HT-29 (cell line): ENCODE measurements at regions not wholly inside any gene's neighbourhood (a gene's known extent, or its start where the extent isn't known, plus 50 kb on each side); places are given as distances from the start of the nearest gene placed in this dataset.
"Not testable (repeated sequence)": the region's sequence is repeated elsewhere in the genome, so short reads cannot be mapped to it uniquely, and the experiment has no call there.

Source experiments
- DNase-seq: peaks from one replicate; pipeline ENCODE4 v3.0.0-alpha.2; 2015; ENCODE audit warnings: low spot score

DNA sequence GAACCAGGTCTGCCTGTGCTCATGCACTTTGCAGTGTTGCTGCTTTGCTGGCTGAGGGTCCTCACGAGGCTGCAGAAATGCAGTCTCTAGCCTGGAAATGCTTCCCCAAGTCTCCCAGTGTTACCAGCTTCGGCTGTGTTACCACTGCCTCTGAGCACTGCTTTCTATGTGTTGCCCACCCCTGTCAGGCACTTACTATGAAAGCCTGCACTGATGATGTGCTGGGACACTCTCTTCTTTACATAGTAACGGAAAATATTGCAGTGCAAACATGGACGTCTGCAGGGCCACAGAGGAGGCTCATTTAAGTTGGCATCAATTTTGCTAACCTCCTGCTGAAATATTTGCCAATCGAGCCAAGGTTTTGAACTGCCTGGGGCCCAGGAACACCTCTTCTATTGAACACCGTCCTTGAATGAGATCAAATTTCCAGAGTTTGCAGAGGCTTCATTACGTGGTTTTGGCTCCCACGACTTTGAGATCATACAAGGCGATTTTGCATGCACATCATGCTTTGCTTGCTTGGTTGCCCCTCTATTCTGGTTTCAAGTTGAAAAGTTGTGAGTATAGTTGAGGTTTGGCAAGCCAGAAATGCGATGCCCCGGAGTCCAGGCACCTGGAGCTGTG lies 404.7 kb upstream of the PODXL start:
- DNase-seq, result no peak

DNA sequence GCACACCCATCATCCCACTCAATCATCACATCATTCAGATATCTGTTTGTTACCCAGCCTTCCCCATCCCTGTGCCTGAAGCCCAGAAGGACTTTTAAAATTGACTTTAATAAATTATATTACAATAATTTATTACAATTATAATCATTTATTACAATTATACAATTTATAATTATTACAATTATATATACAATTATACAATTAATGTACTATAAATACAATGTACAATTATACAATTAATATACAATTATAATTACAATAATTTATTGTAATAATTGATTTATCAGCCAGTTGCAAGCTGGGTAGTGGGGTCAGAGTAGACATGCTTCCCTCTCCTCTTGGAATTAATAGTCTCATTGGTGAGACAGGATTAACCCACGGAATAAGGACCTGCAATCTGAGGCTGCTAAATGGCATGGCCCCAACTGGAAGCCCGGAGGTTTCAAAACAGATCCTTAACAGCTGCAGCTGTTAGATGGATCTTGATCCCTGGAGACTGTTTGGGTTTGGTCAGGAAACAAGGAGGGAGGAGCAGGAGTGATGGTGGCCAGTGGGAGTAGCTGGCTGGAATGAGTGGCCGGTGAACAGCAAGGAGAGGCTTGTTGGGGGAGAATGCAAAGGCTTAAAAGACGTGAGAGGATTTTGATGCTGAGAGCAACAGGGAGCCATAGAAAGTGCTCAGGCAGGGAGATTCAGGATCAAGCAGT lies 402.8 kb upstream of the PODXL start:
- no peak for DNase-seq

DNA sequence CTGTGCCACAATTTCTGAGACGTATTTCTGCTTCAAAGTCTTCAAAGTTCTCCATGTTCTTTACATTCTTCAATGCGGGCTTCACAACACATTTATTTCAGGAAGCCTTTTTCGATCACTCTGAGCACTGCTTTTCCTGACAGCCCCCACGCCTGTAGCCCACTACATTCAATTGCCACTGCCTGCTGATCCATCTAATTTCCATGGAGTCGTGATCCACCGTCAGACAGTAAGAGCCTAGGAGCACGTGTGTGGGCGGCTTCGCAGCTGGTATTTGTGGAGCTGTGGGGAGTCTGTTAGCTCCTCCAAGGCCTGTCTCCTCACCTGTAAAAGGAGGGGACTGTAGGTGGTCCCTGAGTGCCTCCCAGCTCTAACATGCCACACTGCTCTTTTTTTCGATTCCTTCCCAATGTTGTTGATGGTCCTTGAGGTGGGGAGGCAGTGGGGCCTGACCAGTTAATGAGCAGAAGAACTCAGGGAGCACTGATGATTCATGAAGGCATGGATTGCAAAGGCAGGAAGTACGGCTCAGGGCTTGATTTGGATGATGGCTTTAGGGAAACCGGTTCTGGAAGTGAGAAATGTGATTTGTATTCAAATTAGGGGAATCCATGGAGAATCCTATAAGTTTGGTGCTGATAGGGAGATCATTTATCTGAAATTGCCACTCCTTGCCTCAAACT lies 401.1 kb upstream of the PODXL start:
- DNase-seq, result no peak

DNA sequence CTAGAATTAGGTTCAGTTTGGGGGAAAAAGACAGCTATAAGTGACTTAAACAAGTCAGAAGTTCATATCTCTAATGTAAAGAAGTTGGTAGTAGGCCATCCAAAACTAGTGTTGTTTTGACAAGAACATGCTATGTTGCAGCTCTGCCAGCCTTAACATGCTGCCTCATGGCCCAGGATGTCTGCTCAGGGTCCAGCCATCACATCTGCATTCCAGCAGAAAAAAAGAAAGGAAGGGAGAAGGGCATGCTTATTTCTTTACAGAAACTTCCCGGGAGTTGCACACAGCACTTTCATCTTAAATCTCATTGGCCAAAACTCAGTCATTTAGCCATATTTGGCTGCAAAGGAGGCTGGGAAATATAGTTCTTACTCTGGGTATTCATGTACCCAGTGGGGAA lies 400.4 kb upstream of the PODXL start:
- no peak for DNase-seq

DNA sequence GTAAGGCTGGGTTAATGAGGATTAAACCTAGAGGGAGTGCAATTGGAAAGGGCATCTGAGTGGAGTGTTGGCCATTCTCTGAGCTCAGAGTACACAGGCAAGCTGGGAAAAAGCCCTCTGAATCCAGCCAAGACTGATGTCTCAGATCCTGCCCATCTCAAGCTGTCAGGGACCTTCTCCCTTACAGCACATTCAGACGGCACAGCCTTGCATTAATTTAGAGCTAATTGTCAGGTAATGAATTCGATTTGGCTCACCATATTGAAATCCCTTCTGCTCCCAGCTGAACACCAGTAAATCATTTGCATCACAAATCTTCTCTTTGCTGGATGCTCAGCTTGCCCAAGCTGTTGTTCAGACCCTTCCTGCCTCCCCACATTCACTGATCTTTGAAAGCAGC lies 399.3 kb upstream of the PODXL start:
- DNase-seq, result no peak

DNA sequence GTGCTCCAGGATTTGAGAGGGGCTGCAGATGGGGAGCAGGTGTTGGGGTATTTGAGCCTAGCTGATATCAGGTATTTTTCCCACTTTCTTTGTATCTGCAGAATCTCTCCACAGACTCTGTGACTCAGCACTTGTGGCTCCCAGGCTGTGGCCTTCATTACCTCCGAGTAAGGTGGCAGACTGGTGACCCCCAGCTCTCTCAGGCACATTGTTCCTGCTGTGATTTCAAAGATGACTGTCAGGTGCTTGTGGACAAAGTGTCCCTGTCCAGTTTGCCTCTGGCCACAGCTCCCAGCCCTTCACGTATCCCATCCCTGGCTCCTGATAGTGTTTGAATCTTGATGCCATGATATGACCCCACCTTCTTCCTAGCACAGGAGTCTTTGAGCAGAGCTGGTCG lies 396.8 kb upstream of the PODXL start:
- no peak for DNase-seq

DNA sequence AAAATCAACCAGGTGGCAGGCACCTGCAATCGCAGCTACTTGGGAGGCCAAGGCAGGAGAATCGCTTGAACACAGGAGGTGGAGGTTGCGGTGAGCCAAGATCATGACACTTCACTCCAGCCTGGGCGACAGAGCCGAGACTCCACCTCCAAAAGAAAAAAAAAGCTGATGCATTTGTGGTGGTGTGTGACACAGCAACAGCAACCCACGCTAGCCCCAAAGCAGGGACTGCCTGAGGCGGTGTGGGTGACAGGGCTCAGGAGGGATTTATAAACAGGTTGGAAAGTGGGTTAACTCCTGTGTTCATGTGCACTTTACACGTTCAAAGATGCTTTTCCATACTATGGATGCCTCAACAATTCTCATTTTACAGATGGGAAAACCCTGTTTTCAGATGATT lies 395.9 kb upstream of the PODXL start:
- no peak for DNase-seq

DNA sequence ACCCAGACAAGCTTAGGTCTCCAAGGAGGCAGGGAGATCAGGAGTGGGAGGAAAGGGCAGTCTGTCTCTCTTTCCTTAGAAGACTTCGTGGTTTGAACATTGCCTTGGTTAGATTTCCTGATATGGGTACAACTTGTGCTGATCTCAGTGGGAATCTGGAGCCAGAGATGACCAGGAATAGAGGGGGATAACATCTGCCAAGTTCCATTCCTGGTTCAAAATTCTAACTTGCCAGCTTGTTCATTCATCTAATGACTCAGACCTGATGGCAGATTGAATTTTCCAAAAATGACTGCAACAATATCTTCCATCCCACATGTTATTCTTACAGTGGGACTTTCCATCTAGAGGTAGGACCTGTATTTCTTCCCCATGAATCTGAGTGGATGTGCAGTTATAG lies 394.3 kb upstream of the PODXL start:
- no peak for DNase-seq

DNA sequence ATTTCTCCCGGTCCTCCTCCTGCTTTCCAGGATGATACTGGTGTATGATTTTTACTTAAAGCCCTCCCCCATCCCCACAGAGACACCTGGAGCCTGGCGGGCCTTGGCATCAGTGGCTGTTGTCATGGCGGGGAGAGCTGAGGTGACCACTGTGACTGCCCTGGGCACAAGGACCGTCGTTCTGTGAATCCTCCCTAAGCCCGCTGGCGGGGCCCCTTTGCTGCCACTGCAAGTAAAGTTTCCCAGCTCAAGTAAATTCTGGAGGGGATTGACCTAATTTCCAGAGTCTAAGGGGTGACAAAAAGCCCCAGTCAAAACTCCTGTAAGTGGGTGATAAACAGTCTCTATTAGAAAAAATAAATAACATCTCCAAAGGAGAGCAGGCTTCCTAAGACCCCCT lies 393.2 kb upstream of the PODXL start:
- DNase-seq, result no peak

DNA sequence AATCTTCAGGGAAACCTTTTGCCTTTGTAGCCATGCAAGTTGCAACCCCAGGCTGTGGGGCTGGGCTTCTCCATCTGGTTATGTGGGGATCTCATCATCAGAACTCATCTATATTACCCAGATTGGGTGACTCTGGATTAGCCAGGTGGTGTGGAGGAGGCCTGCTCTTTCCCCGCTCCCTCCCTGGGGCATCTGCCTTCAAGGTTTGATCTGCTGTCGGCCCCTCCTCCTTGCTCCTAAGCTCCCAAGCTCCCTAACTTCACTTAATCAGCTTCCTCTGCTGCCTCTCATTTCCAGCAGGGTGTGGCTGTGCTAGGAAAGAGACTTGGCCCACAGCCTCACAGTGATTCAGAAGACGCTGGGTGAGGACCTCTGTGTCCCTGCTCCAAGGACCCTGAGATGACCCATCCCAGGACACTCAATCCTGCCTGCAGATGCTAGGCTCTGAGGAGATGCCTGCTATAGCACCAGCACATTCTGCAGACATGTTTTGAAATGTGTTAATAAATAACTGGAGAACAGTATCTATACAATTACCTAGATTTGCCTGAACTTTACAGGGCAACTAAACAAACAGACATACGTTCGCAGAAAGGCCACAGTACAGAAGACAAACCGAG lies 392.1 kb upstream of the PODXL start:
- DNase-seq, result no peak

DNA sequence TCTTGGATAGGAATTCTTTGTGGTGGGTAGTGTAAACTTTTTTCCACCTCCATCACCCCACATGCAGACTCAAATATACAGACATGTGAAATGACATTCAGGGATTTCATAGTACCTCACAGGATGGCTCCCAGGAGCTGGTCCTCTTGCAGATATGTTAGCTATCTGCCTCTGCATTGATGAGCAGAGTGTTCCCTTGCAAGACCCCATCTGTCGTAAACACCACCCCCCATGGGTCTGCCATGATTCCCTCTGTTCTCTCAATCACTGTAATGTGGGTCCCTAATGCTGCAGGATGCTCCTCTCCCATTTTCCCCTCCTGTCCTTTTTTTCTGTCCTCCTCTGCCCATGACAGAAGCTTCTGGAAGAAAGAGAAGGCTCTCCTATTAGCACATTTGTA lies 391.2 kb upstream of the PODXL start:
- DNase-seq, result no peak

DNA sequence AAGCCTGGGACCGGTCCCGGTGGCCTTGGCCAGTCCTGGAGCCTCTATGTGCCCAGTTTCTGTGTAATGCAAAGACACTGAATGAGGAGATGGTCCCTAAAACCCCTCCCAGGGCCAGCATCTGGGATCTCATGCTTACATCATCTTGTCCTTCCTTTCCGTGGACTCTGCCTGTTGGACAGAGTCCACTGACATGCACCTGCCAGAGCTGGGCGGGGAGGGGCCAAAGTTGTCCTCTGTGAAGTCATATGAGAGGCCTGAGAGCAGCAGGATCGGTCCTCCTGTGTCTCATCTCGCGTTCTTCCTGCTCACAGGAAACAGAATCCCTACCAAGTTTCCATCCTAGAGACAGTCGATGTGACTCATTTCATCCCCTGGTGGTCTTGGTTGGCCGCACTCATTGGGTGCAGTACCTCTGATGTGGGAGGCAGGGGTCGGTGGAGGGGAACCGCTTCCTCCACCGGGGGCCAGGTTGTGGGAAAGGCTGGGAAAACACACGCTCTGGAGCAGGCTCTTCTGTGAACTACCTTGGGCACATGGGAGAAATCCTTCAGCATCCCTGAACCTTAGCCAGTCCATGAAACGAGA lies 389.6 kb upstream of the PODXL start:
- DNase-seq, result no peak

DNA sequence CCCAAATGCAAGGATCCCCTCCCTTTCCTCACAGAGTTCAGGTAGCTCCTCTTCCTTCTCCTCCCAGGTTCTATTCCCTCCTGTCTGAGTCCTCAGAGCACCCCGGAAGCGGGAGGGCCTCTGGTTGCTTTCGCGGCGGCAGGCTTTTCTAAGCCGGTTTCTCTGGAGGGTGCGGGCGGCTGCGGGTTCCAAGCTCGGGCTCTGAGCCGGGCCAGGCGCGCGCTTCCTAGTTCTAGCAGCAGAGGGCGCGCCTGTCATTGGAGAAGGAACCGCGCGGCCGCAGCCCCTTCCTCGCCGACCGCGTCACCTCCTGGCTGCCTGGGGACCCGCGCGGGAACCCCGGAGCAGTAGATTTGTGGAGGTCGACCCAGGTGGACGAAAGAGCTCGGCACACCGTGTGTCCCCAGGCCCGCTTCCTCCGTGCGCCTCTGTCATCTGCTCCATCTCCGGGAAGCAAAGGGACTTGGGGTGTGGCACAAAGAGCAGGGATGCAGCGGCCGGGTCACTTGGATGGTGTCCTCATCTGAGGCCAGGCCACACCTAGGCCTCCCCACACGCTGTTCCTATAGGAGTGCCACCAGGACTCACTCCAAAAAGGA lies 389.0 kb upstream of the PODXL start:
- peak; percentile 62 for DNase-seq

DNA sequence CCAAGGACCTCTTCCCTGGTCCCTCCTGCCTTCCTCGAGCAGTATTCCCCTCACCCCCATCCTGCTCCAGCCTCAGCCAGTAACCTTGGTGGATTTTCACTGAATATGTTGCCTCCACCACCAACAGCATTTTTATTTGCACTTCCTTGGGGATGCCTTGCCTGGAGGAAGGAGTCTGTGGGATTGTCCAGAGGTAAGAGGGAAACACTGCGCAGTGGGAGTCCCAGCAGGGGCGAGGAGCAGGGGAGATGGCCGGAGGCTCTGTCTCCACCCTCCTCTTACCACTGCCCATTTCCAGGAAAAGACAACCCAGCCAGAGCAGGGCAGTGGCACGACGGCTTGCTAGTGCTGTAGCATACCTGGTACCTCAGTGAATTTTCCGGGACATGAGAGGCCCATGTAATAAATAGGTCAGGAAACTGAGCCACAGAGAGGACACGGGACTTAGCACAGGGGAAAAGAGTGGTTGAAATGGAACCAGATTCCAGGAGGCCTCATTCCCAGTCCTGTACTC lies 388.2 kb upstream of the PODXL start:
- DNase-seq, result no peak

DNA sequence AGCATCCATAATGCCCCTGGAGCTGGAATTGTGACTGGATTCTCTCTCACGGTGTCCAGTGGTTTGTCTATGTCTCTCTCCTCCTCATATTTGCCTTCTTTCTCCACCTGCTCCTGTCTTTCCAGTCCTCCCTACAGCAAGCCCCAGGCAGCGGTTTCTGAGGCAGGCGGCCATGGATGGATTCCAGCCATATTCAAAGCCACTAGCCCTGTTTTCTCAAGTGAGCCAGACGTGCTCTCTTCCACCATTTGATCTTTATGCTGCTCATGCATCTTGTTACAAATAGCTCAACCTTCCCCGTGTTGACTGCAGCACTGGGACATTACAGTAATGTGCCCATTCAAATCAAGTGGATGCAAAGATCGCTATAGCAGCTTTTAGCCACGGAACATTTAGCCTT lies 387.2 kb upstream of the PODXL start:
- no peak for DNase-seq

DNA sequence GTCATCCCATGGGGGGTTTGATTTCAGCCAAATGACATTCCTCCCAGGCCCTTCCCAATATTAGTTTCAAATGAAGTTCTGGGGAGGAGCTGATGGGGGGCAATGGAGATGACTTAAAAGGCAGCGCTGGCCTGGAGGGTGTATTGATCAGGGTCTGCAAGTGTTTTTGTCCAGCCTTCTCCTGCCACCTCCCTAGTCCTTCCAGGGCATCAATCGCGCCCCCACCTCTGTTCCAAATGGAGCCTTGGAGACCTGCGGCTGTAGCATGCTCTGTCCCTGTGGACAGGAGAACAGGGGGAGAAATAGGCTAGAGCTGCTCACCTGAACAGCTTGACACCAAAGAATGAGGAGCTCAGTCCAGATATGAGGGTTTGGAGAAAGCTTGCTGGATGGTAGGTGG lies 386.8 kb upstream of the PODXL start:
- no peak for DNase-seq

DNA sequence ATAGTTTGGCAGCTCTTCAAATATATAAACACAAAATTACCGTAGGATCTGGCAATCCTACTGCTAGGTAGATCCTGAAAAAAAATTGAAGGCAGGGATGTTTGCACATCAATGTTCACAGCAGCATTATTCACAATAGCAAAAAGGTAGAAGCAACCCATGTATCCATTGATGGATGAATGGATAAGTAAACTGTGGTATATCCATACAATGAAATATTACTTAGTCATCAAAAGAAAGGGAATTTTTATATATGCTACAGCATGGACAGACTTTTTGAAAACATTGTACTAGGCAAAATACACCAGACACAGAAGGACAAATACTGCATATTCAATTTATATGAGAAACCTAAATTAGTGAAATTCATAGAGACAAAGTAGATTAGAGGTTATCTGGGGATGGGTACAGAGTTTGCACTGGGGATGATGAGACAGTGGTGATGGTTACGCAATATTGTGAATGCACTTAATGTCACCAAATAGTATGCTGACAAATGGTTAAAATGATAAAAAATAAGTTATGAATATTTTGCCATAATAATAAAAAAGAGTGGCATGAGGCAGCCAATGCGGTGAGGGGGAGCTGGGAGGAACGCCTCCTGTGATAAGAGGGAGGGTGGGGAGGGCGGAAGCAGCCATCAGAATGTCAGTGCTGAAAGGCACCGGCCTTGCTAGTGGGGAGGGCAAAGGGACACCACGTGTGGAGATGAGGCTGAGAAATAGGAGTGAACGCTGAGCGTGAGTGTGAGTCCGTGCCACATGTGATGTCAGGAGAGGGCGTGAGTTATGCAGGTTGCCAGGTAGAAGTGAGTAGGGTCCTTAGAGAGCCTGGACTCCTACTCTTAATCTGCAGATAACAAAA lies 386.1 kb upstream of the PODXL start:
- DNase-seq, result no peak

DNA sequence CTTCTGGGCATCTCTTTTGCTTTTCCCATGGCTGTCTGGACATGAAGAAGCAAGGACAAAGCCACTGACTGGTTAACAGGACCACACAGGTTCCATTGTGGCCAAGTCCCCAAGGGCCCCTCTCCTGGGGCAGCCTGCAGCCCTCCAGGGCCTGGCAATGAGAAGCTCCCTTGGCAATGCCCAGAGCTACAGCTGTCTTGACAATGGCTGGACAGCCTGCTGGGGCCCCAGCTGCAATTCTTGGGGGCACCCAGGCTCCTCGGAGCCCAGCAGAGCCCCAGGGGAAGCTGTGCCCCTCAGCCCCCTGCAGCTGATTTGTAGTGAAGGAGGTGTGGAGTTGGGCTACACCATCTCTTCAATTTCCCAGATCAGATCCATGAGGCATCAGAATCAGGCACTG lies 384.9 kb upstream of the PODXL start:
- DNase-seq, result no peak

DNA sequence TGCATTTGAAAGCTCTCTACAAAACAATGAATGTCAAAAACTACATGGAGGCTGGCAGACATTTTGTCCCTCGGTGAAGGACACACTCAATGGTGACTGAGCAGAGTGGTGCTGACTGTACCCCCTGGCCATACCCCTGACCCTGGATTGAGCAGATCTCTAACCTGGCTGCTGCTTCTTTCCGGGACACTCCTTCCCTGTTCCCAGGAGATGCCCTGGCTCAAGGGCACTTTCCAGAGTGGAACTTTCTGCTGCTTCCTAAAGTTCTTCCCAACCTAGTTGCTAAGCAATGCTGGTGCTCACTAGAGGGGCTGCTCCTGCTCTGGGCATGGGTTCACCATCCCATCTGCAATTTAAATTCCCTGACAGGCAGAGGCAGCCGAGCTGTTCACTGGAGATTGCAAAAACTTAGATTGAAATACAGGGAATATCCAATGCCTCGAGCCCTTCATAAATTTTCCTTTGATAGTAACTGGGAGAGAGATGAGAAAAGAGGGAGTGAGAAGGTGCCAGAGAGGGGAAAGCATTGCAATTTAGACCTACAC lies 384.3 kb upstream of the PODXL start:
- no peak for DNase-seq

DNA sequence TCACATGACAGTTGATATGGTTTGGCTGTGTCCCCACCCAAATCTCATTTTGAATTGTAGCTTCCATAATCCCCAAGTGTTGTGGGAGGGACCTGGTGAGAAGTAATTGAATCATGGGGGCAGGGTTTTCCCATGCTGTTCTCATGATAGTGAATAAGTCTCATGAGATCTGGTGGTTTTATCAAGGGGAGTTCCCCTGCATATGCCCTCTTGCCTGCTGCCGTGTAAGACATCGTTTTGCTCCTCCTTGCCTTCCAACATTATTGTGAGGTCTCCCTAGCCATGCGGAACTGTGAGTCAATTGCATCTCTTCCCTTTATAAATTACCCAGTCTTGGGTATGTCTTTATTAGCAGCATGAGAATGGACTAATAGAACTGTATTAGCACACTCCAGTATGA lies 382.4 kb upstream of the PODXL start:
- not testable (repeated sequence) for DNase-seq
